ENCODE measurements at regions not wholly inside any gene's neighbourhood (a gene's known extent, or its start where the extent isn't known, plus 50 kb on each side); places are given as distances from the start of the nearest gene placed in this dataset.
A peak's percentile ranks its signal among the peaks of the same experiment; 100 is the strongest.
"Not testable (repeated sequence)": the region's sequence is repeated elsewhere in the genome, so short reads cannot be mapped to it uniquely, and the experiment has no call there.

DNA sequence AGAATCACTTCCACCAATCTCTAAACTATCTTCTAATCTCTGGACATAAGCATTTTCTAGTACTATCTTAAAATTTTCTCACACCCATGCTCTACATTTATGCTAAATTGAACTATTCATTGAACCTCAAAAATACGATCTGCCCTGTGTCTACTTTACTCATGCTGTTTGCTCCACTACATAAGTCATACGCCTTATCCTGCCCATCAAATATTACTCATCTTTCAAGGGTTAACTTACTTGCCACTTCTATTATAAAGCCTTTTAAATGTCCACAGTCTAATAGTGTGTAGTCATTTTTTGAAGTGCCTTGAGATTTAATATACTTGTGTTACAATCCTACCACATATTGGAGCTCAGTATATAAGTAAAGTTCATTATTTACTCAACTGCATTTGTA is 727.7 kb upstream of the SLIT2 start:
- DNase-seq, result no peak

DNA sequence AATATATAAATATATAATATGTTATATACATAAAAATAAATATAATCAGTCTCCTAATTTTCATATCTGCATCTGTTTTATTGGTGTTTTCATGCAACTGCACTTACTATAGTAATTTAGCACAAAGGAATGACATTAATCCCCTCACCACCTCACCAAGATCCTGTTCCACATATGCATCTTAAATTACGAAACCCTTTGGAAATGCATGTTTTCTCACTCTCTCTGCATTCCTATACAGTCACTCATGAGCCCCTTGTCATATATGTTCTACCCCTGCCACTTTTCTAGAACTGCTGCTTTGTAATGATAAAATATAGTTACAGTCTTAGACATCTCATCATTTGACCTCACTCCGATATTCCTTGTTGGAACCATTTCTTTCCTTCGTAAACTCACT is 728.7 kb upstream of the SLIT2 start:
- no peak for DNase-seq

DNA sequence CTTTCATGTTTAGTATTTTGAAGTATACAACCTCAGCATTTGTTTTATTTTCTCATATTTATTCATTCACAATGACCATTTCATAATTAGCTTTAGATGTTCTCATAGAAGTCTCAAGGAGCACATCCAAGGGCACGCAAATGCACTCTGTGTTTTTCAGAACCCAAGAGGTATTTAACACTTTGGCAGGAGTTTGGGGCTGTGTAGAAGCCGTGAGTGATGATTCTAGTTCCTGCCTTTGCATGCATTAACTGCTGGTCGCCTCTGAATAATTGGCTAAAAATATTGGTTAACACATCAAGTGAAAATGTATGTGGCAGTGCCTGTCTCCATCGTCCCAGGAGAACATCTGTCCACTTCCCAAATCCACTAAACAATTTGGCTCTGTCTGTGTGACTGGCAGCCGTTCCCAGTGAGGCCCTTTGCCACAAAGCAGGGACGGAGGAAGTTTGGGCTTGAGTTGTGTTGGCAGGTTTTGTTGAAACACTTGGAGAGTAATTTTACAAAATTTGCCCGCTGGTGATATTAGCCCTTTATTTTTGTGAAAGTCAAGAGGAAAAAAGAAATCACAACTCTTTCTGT is 730.7 kb upstream of the SLIT2 start:
- no peak for DNase-seq

DNA sequence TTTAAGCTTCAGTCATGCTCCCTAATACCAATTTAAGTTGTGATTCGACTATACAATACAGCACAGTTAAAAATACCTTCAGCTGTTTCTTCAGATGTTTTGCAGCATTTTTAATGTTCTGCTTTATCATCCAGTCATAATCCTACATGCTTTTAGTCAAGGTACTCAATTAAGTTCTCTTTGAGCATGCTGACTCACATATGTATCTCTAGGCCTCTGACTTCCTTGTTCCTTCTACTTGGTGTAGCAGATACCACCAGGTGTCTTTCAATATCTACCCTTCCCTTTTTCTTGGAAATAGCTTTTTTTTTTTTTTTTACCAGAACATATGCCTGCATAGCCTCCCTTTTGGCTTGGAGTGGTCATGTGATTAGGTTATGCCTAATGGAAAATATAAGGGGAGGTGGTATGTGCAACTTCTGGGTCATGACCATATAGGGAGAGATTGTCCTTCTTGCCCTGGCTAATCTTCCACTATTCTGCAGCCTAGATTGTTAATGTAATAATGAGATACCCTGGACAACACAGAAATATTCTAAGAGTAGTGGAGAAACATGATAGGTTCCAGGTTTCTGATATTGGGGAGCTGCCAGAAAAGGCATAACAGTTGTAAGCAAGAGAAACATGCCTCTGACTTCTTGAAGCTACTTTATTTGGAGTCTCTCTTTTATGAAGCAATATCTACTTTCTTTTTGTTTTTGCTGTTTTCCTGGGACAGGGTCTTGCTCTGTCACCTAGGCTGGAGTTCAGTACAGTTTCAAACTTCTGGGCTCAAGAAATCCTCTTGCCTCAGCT is 737.2 kb upstream of the SLIT2 start:
- DNase-seq, result no peak

DNA sequence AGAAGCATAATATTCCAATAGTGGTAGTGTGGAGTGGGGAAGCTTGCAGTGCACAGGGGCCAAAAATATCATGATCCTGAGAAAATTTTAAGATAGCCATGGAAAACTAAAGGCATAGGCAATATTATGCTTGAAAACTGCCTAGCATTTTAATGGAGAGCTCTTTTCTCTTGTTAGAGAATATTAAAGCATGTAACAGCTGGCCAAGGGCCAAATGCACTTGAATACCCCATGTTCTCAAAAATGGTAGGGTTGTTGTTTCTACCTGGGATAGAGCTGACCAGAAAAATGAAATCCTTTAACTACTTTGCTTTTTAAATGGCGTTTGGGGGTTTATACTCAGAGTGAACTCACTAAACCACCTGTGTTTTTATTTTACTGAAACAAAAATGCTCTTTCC is 739.6 kb upstream of the SLIT2 start:
- peak; percentile 5 to 8 for DNase-seq

DNA sequence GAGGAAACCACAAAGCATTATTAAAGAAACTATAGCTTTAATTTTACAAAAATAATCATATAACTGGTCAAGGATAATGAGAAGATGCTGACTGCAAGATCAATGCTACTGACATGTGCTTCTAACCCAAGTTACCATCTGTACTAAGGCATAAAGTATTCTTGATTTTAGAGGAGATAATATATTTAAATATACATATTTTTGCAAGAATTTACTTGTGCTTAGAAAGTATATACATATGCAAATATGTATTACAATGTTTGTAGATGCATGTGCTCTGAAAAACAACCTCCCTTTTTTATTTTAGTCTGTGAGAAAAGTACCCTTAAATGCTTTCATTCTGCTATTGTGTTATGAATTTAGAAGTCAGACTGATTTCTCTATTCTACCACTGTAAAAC is 740.7 kb upstream of the SLIT2 start:
- no peak for DNase-seq

DNA sequence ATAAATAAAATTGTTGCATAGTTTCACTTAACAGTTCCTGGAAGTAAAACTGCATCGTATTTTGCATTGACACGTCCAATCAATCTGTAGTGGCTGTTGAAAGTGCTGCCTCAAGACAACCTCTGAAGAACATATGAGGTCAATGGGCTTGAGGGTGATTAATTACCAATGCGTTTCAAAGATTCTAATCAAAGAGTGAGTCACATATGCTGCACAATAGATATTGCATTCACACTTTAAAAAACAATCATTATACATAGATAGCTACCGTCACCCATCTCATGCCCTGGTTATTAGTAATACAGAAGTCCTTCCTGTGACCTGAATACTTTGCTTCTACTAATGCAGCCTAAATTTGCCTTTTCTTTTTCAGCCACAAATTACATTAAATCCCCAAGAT is 743.3 kb upstream of the SLIT2 start:
- no peak for DNase-seq

DNA sequence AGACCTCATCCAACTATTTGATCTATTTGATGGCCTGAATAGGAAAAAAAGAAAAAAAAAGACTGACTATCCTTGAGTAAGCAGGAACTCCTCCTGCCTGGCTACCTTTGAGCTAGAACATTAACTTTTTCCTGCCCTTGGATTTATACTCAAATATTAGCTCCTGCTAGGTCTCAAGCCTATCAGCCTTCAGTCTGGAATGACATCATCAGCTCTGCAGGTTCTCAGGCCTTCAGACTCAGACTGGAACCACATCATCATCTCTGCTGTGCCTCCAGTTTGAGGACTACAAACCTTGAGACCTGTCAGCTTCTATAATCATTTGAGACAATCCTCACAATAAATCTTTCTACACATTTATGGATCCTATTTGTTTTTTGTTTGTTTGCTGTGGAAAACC is 754.0 kb upstream of the SLIT2 start:
- no peak for DNase-seq

DNA sequence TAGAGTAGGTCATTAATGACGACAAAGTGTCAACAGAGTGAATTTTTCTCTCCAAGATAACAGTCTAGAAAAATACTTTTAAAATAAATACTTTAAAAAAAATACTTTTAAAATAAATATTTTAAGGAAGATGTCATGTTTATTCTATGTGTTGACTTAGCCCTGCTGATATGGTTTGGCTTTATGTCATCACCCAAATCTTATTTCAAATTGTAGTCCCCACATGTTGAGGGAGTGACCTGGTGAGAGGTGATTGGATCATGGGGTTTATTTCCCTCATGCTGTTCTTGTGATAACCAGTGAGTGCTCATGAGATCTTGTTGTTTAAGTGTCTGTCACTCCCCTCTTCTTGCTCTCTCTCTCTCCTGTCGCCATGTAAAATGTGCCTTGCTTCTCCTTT is 754.9 kb upstream of the SLIT2 start:
- DNase-seq, result no peak

DNA sequence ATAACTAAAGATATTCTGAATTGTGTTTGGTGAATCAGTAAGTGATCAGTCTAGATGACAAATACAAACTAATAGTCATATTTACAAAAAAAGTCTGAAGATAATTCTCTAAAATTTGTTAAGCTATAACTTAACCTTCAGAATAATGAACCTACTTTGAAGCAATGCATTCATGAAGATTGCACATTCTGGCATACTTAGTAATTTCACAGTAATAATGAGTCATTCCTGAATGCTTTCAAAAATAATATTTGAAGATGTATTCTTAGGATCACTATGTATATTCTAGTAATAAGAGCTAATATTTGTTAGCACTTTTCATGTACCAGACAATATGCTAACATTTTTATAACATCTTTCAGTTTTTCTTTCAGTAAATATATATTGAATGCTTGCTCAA is 756.7 kb upstream of the SLIT2 start:
- no peak for DNase-seq

DNA sequence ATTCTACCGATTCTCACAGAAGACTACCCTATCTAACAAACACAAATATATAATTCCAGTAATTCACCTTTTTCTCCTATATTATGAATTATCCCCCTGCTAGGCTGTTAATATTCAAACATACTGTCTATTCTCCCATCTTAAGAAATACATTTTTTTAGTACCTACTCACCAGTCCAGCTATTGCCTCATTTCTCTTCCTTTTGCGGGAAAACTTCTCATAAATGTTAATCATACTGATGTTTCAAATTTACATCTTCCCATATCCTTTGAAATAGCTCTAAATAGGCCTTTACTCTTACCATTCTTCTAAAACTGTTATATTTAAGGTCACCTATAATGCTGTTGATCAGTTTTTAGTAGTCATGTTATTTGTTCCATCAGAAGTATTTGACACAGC is 759.1 kb upstream of the SLIT2 start:
- DNase-seq, result no peak

DNA sequence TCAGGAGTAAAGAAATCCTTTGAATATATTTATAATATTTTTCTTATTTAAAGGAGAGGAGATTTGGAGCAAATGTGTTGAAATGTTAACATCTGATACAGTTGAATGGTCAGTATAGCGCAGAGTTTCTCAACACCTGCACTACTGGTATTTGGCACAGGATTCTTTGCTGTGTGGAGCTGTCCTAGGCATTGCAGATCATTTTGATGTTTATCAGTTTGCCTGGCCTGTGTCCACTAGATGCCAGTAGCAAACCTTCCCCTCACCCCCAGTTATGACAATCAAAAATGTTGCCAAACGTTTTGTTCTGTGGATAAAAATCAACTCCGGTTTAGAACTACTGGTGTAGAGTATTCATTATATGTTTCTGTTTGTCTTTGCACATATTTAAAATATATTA is 765.3 kb upstream of the SLIT2 start:
- no peak for DNase-seq

DNA sequence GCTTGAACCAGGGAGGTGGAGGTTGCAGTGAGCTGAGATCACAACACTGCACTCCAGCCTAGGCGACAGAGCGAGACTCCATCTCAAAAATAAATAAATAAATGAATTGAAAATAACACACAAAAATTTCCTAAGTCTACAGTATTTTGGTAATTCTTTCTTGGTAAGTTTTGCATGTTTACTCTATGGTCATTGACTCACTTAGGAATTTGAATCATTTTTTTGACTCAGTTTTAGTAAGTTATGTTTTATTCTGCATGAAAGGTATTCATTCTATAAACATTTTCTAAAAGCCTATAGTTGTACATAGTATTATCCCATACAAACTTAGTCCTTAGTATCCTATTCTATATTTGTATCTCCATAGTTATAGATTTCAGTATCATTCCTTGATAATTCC is 772.9 kb upstream of the SLIT2 start:
- no peak for DNase-seq

DNA sequence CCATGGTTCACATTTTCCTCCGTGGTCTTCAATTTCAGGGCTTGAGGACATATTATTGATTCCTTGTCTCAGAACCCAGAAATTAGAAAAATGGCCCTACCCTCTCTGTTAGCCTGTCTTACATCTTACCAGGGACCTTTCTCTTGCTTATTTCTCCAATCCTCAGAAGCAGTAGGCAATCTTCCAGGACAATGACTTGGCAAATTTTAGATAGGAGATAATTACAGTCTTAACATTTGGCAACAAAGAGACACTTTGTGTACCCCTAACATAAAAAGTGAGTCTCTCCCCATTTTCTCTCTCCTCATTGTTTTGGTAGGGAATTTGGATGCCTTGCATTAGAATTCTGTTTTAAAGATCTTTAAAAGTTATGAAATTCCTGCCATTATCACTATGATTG is 778.1 kb upstream of the SLIT2 start:
- DNase-seq, result no peak

DNA sequence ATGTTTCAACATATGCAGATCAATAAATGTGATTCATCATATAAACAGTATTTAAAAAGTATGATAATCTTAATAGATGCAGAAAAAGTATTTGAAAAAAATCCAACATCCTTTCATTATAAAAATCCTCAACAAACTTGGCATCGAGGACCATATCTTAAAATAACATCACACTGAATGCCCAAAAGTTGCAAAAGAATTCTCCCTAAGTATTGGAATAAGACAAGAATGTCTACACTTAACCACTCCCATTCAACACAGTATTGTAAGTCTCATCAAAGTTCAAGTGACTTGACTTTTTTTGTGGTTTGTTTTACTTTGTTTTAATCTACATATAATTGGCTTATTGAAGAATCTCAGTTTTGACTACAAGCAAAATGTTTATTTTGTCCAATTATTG is 779.0 kb upstream of the SLIT2 start:
- no peak for DNase-seq

DNA sequence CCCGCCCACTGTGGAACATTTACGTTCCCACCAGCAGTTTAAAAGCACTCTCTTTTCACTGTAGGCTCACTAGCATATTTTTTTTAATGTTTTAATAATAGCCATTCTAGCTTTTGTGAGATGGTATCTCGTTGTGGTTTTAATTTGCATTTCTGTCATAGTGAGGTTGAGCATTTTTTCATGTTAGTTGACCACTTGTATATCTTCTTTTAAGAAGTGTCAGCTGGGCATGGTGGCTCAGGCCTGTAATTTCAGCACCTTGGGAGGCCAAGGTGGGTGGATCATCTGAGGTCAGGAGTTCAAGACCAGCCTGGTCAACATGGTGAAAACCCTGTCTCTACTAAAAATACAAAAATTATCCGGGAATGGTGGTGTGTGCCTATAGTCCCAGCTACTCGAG is 781.7 kb upstream of the SLIT2 start:
- DNase-seq, result not testable (repeated sequence)

DNA sequence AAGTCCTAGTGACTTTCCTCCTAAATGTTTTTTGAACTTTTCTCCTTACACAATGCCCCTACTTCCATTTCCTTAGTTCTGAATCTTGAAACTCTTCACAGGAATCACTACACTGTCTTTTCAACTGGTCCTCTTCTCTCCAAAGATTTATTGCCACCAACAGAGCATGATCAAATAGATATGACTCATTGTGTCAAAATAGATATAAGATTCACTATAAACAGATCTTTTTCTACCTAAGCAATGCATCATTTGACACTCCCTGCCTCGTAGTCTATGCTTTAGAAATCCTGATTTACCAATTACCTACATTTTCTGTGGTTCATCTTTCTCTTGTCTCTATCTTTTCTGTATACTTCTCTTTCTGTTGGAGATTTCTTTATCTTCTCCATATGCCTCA is 789.6 kb upstream of the SLIT2 start:
- DNase-seq, result no peak

DNA sequence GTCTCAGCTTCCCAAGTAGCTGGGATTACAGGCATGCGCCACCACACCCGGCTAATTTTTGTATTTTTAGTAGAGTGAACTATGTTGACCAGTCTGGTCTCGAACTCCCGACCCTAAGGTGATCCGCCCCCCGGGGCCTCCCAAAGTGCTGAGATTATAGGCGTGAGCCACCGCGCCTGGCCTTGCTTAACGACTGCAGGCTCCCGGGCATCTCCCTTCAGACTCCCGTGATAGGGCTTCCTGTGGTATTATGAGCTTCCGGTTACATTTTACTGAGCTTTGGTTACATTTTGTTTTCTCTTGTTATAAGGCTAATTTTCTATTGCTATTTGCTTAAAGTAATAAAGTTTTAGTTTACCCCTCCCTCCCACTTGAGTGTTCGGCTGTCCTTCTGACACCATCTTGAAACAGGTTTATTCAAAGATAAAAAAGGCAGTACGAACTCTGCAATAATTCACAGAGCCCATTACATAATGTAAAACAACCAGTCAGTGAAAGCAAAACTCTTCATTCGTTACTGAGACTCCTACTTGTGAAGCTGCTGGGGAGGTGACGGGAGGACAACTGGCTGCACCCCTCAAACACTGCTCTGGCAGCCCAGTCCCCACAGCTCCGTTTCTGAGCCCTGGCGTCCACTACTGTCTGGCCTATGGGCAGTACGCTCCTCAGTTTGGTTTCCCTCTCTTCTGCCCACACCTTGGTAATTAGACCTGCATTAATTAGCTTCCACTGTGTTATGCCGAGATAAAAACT is 795.7 kb upstream of the SLIT2 start:
- no peak for DNase-seq

DNA sequence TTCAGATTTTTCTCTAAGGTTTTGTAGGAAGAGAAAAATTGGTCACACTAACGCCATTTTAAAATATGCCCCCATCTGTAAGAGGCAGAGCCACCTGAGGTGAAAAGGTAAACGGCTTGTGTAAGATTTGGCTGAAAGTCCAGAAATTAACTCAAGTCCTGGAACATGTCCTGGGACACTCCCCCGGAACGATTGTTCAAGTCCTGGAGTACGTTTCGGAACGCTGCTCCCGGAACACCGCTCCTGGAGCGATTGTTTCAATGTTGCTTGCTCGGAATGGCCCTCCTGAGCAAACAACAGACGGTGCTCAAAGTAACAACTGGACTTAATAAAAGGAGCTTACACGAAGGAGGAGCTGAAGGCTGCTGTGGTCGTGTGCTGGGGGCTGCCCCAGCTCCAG is 796.5 kb upstream of the SLIT2 start:
- DNase-seq, result no peak

DNA sequence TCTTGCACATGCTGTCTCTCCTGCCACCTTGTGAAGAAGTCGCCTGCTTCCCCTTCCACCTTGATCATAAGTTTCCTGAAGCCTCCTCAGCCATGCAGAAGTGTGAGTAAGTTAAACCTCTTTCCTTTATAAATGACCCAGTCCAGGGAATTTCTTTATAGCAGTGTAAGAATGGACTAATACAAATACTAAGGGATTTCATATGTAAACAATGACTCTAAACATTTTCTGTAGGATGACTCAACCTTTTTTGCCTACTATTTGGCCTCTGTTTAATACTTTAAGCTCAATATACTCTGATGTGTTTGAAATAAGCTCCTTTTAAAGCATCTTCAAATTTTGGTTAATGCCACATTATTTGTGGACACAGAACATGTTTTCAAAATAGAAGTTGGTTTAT is 813.5 kb upstream of the SLIT2 start:
- DNase-seq, result no peak

DNA sequence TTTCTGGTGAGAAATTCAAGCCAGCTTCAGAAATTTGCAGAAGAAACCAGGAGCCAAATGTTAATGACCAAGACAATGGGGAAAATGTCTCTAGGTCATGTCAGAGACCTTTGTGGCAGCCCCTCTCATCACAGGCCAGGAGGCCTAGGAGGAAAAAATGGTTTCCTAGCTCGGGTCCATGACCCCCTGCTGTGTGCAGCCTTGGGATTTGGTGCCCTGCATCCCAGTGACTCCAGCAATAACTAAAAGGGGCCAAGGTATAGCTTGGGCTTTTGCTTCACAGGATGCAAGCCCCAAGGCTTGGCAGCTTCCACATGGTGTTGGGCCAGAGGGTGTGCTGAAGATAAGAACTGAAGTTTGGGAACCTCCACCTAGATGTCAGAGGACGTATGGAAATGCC is 814.7 kb upstream of the SLIT2 start:
- DNase-seq, result no peak

DNA sequence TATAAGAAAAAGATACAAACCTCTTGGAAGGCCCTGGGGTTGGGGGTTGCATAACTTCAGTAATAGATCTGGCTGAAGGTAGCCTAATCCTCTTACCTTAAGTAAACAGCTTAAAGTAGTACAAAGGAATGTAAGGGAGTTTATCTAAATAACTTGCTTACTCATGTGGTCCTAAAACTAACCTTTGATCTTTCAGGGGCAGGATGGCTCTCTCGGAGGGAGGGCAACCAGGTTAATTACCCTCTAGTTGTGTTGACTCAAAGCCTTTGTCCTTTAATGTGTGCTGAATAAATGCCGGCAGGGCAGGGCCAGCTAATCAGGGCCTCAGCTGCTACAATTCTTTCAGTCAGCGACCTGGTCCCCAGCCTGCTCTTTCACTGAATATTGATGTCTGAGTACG is 822.0 kb upstream of the SLIT2 start:
- DNase-seq, result no peak

DNA sequence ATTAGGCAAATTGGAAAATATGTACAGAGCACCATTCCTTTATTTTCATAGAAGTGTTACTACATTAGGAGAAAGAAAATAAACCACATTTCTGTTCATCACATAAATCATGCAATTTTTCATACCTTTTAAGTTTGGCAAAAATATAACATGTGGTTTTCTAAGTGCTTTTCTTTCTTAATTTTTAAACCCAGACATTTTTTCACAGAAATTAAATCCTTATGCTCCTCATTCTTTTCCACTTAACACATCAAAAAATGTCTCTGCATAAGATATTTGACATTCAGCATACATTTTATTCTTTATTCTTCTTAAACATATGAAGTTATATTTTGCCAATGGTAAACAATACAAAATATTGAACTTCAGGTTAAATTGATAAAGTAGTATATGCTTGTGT is 826.6 kb upstream of the SLIT2 start:
- DNase-seq, result no peak

Data from right lung (tissue), 2 donors.